Spleen (tissue), 7 donors: ENCODE measurements at regions not wholly inside any gene's neighbourhood (a gene's known extent, or its start where the extent isn't known, plus 50 kb on each side); places are given as distances from the start of the nearest gene placed in this dataset.

Experiments
- CTCF ChIP-seq, 11 experiments: fragments of 200-600 bp in 7 of 11; fragments of 450-650 bp in 4 of 11; sonication (generic) in 4 of 11; IDR thresholded peaks in 8 of 11; conservative IDR thresholded peaks in 3 of 11; 1 replicate in 7 of 11; 2 replicates in 4 of 11; pipeline versions ENCODE4 v1.4.0 to v1.8.0; 2016 to 2021; ENCODE audit warnings: antibody characterized with exemption in 11 of 11, inconsistent platforms in 4 of 11, mild to moderate bottlenecking in 1 of 11
- POLR2A ChIP-seq, 3 donors: fragments of 450-650 bp; IDR thresholded peaks; one replicate each; pipeline ENCODE4 v1.5.1; 2017; ENCODE audit warnings: antibody characterized with exemption in 3 of 3, mild to moderate bottlenecking in 1 of 3
- POLR2AphosphoS5 ChIP-seq, 3 donors: sonication (generic); formaldehyde crosslinking; IDR thresholded peaks; one replicate each; pipeline ENCODE4 v1.5.1; 2017; ENCODE audit warnings: antibody characterized with exemption in 3 of 3
- donor health status: DM: no; HTN: no; CAD: no; lungs with moderate emphysema.
- donor health status: DM: no; HTN: no; CAD: no.
- donor health status: DM: no; HTN: no; CAD: no.

- TF ChIP-seq POLR2AphosphoS5 (IDR thresholded peaks at IDR 0.05): no peak
- TF ChIP-seq CTCF (IDR thresholded peaks at IDR 0.05 in 8 of 11, conservative IDR thresholded peaks at IDR 0.05 in 3 of 11): no peak
- TF ChIP-seq POLR2A (IDR thresholded peaks at IDR 0.05): no peak
These were observed 145.0 kb upstream of the THY1 start for GRCh38 chr11:119567688-119568582.
